HG02763 (cell line): ENCODE measurements at regions not wholly inside any gene's neighbourhood (a gene's known extent, or its start where the extent isn't known, plus 50 kb on each side); places are given as distances from the start of the nearest gene placed in this dataset.
A peak's percentile ranks its signal among the peaks of the same experiment; 100 is the strongest.

ENCODE experiments used
- ATAC-seq: cut with Tn5 transposase; IDR thresholded peaks from one replicate; pipeline ENCODE4 v1.9.1; 2021; ENCODE audit warnings: mild to moderate bottlenecking, moderate library complexity; ENCODE audit not compliant: unreplicated experiment

DNA sequence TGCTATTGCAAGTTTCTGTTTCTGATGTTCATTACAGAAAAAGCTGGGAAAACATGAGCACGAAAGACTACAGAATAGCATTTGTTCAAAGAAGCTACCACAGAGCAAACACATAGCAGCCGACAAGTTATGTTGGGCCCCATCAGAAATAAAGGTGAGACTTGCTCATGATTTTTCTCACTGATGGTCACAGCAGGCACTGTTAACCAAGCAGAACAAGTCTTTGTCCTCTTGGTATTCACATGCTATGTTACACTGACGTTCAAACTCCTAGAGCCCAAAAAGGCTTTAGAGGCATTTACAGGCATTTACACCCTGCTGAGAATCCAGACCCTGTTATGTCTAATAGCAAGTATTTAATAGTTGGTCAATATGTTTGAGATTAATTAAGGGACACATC lies 235.0 kb upstream of the HNMT start:
- no peak for ATAC-seq

DNA sequence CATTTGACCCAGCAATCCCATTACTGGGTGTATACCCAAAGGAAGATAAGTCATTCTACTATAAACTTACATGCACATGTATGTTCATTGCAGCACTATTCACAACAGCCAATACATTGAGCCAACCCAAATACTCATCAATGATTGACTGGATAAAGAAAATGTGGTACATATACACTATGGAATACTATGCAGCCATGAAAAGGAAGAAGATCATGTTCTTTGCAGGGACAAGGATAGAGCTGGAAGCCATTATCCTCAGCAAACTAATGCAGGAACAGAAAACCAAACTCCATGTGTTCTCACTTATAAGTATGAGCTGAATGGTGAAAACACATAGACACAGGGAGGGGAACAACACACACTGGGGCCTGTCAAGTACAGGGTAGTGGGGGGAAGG lies 226.7 kb upstream of the HNMT start:
- no peak for ATAC-seq

DNA sequence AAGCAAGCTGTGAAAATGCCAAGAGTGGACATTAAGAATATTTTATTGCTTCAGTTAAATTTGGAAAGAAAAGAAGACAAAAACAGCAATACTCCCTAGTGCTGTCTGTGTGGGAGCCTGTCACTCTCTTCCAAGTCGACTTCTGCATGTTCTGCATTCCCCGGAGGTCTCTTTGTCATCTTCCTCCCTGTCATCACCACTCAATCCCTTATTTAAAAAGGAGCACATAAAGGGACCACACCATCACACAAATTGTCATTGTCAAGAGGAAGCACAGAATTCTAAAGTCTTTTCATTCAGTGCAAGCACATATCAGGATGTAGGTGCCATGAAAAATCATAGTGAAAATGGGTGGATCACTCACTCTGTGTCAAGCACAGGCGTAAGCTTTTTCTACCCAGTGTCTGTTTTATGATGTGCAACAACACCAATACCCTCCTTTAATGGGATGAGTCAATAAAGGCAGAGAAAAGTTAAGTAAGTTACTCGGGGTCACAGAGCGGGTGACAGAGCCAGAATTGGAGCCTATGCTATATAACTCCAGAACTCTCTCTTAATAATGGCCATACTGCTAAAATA lies 222.4 kb upstream of the HNMT start:
- no peak for ATAC-seq

DNA sequence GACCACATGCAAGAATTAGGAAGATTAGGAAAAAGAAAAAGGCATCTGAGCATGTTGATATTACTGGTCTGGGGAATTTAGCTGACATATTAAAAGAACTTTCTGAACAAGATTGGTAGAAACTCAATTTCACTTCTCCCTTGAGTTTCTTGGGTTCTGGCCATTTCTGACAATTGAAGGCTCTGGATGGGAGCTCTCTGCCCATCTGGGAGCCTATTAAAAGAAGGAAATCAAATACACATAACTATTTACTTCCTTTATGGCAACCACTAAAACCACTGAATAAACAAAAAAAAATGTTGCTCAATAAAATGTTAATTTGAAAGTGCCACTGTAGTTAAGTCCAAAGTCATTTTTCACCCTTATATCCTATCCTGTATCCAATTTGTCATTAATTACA lies 216.8 kb upstream of the HNMT start:
- ATAC-seq = no peak

DNA sequence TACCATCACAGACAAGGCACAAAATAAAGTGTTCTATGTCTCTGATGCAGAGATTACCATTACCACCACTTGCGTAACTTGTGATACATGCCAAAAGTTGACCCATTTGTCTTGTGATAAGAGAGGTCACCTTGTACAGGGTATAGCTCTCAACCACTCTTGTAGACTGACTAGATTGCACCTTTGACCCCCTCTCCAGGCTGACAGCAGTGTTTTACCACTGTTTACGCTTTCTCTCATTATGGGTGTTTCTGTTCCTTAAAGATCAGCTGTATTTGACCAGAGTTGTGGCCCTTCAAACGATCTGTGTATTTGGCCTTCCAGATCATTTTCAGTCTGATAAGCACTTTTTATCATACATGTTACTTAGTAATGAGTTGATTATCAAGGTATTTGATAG lies 215.7 kb upstream of the HNMT start:
- ATAC-seq = no peak

- no peak for ATAC-seq
Observed at GRCh38 chr2:137764646-137765045, 199.6 kb upstream of the HNMT start.

DNA sequence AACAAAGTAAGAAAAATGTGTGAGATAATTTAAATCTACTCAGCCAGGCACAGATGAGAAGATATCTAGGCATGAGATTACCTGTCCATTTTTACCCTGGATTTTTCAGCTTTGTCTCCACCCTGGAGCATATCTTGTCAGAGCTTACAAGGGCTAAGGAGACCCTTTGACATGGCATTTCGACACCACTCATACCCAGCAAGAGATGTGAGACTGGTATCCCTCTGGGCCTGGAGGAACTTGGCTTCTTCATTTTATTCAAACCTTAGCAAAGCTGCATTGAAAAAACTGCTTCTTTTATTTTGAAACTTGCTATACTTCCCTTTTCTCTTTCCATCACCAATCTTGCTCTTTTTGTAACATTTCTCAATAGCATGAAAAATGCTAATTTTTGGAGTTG lies 194.9 kb upstream of the HNMT start:
- ATAC-seq = no peak

- no peak for ATAC-seq
Observed at GRCh38 chr2:137770166-137770565, 194.1 kb upstream of the HNMT start.

DNA sequence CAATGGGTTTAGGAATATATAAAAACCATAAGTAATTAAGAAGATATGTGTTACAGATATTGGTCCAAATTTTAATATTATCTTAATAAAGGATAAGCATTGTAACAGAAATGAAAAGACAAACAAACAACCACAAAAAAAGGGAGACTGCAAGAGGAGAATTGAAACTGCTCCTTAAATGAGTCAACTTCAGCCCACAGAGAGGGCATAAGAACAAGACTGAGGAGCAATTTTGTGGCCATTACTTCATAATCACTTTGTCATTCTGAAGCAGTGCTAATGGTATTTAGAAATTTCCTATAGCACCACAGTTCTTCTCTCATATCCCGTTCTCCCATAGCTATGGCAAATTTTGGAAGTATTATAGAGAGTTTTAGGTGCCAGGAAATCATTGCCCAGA lies 193.2 kb upstream of the HNMT start:
- ATAC-seq = no peak

GRCh38 chr2:137772451-137772850 lies 191.8 kb upstream of the HNMT start:
- ATAC-seq = no peak

- ATAC-seq = no peak
Observed at GRCh38 chr2:137775529-137775928, 188.7 kb upstream of the HNMT start.

GRCh38 chr2:137776697-137777096 lies 187.6 kb upstream of the HNMT start:
- ATAC-seq = no peak

DNA sequence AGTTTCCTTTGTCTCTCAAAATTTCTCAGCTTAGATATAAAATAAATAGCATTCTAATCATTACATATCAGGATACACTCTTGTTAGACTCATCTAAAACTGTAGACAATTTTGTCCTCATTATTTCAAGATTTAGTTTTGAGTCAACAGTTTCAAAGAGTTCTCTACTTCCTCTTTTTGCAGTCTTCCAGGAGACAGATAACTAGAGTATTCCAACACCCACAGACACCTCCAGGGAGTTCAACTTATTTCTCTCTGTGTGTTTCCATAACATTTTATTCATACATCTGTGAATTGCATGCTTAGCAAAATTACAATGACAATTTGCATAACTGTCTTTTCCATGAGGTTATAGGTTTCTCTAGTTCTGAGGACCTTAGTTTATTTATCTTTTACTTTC lies 166.6 kb upstream of the HNMT start:
- peak; percentile 57 for ATAC-seq

DNA sequence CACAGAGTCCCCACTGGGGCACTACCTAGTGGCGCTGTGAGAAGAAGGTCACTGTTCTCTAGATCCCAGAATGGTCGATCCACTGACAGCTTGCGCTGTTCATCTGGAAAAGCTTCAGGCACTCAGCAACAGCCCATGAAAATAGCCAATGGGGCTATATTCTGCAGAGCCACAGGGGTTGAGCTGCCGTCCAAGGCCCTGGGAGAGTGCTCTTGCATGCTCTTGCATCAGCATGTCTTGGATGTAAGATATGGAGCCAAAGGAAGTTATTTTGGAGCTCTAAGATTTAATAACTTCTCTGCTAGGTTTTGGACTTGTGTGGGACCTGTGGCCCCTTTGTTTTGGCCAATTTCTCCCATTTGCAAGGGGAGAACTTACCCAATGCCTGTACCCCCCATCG lies 164.7 kb upstream of the HNMT start:
- ATAC-seq = no peak

- ATAC-seq = no peak
Observed at GRCh38 chr2:137800386-137800785, 163.9 kb upstream of the HNMT start.

- no peak for ATAC-seq
Observed at GRCh38 chr2:137801228-137801627, 163.0 kb upstream of the HNMT start.

- ATAC-seq = no peak
Observed at GRCh38 chr2:137802038-137802437, 162.2 kb upstream of the HNMT start.

GRCh38 chr2:137806068-137806805 lies 158.0 kb upstream of the HNMT start:
- ATAC-seq = no peak

GRCh38 chr2:137809252-137809651 lies 155.0 kb upstream of the HNMT start:
- no peak for ATAC-seq

- no peak for ATAC-seq
Observed at GRCh38 chr2:137809837-137810236, 154.4 kb upstream of the HNMT start.

DNA sequence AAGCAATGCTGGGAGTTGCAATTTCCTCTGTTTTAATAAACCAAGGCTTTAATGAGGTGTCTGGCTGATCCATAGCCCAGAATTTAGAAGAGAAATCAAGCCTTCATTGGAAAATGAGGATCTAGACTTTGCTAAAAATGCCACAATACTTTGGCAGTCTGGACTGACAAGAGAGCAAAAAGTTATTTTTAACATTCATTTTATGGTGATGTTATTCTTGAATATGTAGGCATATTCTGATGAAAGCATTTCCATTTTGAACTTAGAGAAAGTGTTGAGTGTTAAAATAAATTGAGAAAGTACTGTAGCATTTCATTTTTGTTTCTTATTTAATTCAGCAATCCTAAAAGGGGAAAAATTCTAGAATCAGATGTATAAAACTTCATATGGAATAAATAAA lies 151.8 kb upstream of the HNMT start:
- ATAC-seq = no peak

GRCh38 chr2:137813176-137813575 lies 151.1 kb upstream of the HNMT start:
- ATAC-seq = no peak

DNA sequence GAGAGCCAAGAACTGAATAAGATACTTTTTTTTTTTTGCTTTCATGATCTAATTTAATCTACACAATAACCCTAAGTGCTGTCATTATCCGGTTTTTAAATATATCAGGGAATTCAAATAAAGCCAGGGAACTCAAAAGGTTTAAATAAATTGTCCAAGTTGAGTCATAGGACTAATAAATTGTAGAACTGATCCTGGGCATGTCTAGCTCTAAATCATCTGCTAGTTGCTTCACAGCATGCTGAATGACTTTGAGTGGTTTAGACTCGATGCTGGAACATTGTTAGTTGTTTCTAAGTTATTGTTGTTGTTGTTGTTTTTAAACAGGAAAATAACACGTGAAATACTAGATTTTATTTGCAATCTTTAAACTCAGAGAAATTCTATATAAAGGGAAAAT lies 147.2 kb upstream of the HNMT start:
- no peak for ATAC-seq
